Cerebellar cortex (tissue), 1 donor: ENCODE measurements at regions not wholly inside any gene's neighbourhood (a gene's known extent, or its start where the extent isn't known, plus 50 kb on each side); places are given as distances from the start of the nearest gene placed in this dataset.
"Not testable (repeated sequence)": the region's sequence is repeated elsewhere in the genome, so short reads cannot be mapped to it uniquely, and the experiment has no call there.

Source experiments
- DNase-seq: peaks from one replicate; pipeline ENCODE4 v3.0.0-alpha.2; 2015; ENCODE audit warnings: low spot score

GRCh38 chrX:44096666-44097065, 123.5 kb upstream of the NDP start:
- no peak for DNase-seq

- DNase-seq, result peak; percentile 57
These were observed 121.8 kb upstream of the NDP start for GRCh38 chrX:44094821-44095530.

- peak; percentile 89 for DNase-seq
These were observed 120.2 kb upstream of the NDP start for GRCh38 chrX:44093431-44093830.

- peak; percentile 2 for DNase-seq
These were observed 119.6 kb upstream of the NDP start for GRCh38 chrX:44092778-44093177.

- DNase-seq, result no peak
These were observed 115.4 kb upstream of the NDP start for GRCh38 chrX:44088510-44089144.

- DNase-seq, result no peak
These were observed 112.0 kb upstream of the NDP start for GRCh38 chrX:44085209-44085608.

- DNase-seq, result no peak
These were observed 109.6 kb upstream of the NDP start for GRCh38 chrX:44082829-44083228.

GRCh38 chrX:44080083-44080482, 106.9 kb upstream of the NDP start:
- DNase-seq, result no peak

GRCh38 chrX:44072631-44073030, 99.4 kb upstream of the NDP start:
- no peak for DNase-seq

- DNase-seq, result no peak
These were observed 98.8 kb upstream of the NDP start for GRCh38 chrX:44071847-44072551.

GRCh38 chrX:44071070-44071645, 98.0 kb upstream of the NDP start:
- DNase-seq, result peak; percentile 85

- DNase-seq, result no peak
These were observed 94.9 kb upstream of the NDP start for GRCh38 chrX:44068043-44068442.

GRCh38 chrX:44063606-44064005, 90.4 kb upstream of the NDP start:
- DNase-seq, result no peak

- DNase-seq, result no peak
These were observed 89.7 kb upstream of the NDP start for GRCh38 chrX:44062840-44063239.

GRCh38 chrX:44061968-44062614, 88.9 kb upstream of the NDP start:
- DNase-seq, result no peak

- no peak for DNase-seq
These were observed 87.0 kb upstream of the NDP start for GRCh38 chrX:44060221-44060620.

GRCh38 chrX:44058339-44058738, 85.1 kb upstream of the NDP start:
- no peak for DNase-seq

- no peak for DNase-seq
These were observed 82.4 kb upstream of the NDP start for GRCh38 chrX:44055638-44056037.

GRCh38 chrX:44054863-44055601, 81.8 kb upstream of the NDP start:
- no peak for DNase-seq

GRCh38 chrX:44045106-44045505, 71.9 kb upstream of the NDP start:
- not testable (repeated sequence) for DNase-seq

- no peak for DNase-seq
These were observed 70.3 kb upstream of the NDP start for GRCh38 chrX:44043496-44043895.

GRCh38 chrX:44042751-44043150, 69.6 kb upstream of the NDP start:
- DNase-seq, result no peak
